Motor neuron (in vitro differentiated cells): ENCODE measurements at regions not wholly inside any gene's neighbourhood (a gene's known extent, or its start where the extent isn't known, plus 50 kb on each side); places are given as distances from the start of the nearest gene placed in this dataset.
"Not testable (repeated sequence)": the region's sequence is repeated elsewhere in the genome, so short reads cannot be mapped to it uniquely, and the experiment has no call there.

Experiments used
- ATAC-seq, 8 experiments: fragments of 200-7000 bp; cut with Tn5 transposase; replicated peaks in 6 of 8; 2 replicates each; pipeline ENCODE4 v1.8.0; 2021; ENCODE audit warnings: mild to moderate bottlenecking in 8 of 8, moderate library complexity in 8 of 8
- H3K27ac ChIP-seq, 2 donors: fragments of 250-450 bp; sonication (Bioruptor Pico); 2 replicates each; pipeline ENCODE4 v1.9.0; 2021; ENCODE audit warnings: antibody characterized with exemption in 2 of 2, mild to moderate bottlenecking in 2 of 2, moderate library complexity in 1 of 2
- H3K4me1 ChIP-seq, 2 donors: fragments of 250-450 bp; sonication (Bioruptor Pico); replicated peaks in 1 of 2; 2 replicates each; pipeline ENCODE4 v1.6.1; 2021; ENCODE audit warnings: antibody characterized with exemption in 2 of 2, mild to moderate bottlenecking in 2 of 2, moderate library complexity in 1 of 2
- H3K4me3 ChIP-seq, 5 donors: fragments of 250-450 bp; sonication (Bioruptor Pico); 2 replicates each; pipeline ENCODE4 v1.9.0; 2021; ENCODE audit warnings: antibody characterized with exemption in 5 of 5, mild to moderate bottlenecking in 5 of 5, moderate library complexity in 4 of 5
- WGBS, 10 experiments: fragments of 450-650 bp; shearing (Covaris generic); methylation state at CpG; one replicate each; pipeline ENCODE4 v1.0.0; 2022; 5-methylcytosine and 5-hydroxymethylcytosine counted together
- in situ Hi-C, 9 experiments: fragments of 400-800 bp; cut with MboI; loops; one replicate each; pipeline ENCODE4 v1.15.0; 2021; ENCODE audit warnings: low sequenced_read_pairs in 9 of 9, low pct_unique_long_range_greater_than_20kb in 2 of 9; ENCODE audit not compliant: unreplicated experiment in 9 of 9

- in situ Hi-C loops = no loop called here
- no peak overlapping the region for H3K27ac ChIP-seq
- 20 to 80% (median 31%) methylated on average over 1 of the region's 1 CpG; no CpG with 5 or more reads in 6 of the 10 experiments for WGBS, 10 experiments
- ATAC-seq = peak in 1 of 8 experiments; percentile 20
- no peak overlapping the region for H3K4me3 ChIP-seq
- H3K4me1 ChIP-seq = no peaks in the 10 kb centered on the region
Observed at GRCh38 chrX:46200413-46200812, 344.8 kb downstream of the ZNF674 start.

- in situ Hi-C loops = loop anchor here in 1 of 9 experiments (25.0 kb wide), 1 partner anchor 88 kb away; no protein-coding TSS in a partner anchor
- Histone ChIP-seq H3K4me3 (no peak overlapping the region), H3K4me1 (no peaks in the 10 kb centered on the region), H3K27ac (no peak overlapping the region)
- 20 to 100% (median 67%) methylated on average over 1 of the region's 1 CpG; no CpG with 5 or more reads in 3 of the 10 experiments for WGBS, 10 experiments
- no peak for ATAC-seq
Observed at GRCh38 chrX:46198858-46199257, 346.4 kb downstream of the ZNF674 start.

GRCh38 chrX:46186811-46187106 is 358.5 kb downstream of the ZNF674 start:
- 53% methylated on average over 2 of the region's 2 CpGs; no CpG with 5 or more reads in 9 of the 10 experiments for WGBS, 10 experiments
- H3K4me3 ChIP-seq, ATAC-seq, H3K4me1 ChIP-seq, H3K27ac ChIP-seq: not testable (repeated sequence)
- in situ Hi-C loops = loop anchor here in 1 of 9 experiments (25.0 kb wide), 1 partner anchor 101 kb away; no protein-coding TSS in a partner anchor

GRCh38 chrX:46185923-46186810 is 359.1 kb downstream of the ZNF674 start:
- no peak overlapping the region for H3K27ac ChIP-seq
- H3K4me3 ChIP-seq = no peak overlapping the region
- in situ Hi-C loops = loop anchor here in 1 of 9 experiments (25.0 kb wide), 1 partner anchor 101 kb away; no protein-coding TSS in a partner anchor
- 33 to 91% (median 60%) methylated on average over 1 to 7 of the region's 7 CpGs; no CpG with 5 or more reads in 3 of the 10 experiments for WGBS, 10 experiments
- ATAC-seq = no peak
- no peaks in the 10 kb centered on the region for H3K4me1 ChIP-seq

- Histone ChIP-seq H3K4me1 (no peaks in the 10 kb centered on the region), H3K4me3 (no peak overlapping the region), H3K27ac (no peak overlapping the region)
- ATAC-seq = no peak
- 13 to 100% (median 80%) methylated on average over 1 to 2 of the region's 2 CpGs; no CpG with 5 or more reads in 4 of the 10 experiments for WGBS, 10 experiments
- in situ Hi-C loops = loop anchor here in 1 of 9 experiments (25.0 kb wide), 1 partner anchor 103 kb away; no protein-coding TSS in a partner anchor
Observed at GRCh38 chrX:46184749-46185148, 360.5 kb downstream of the ZNF674 start.

GRCh38 chrX:46180258-46180687 is 364.9 kb downstream of the ZNF674 start:
- peak in 5 of 8 experiments; percentile 27 to 54 (median 41) for ATAC-seq
- WGBS, 10 experiments = 51 to 100% (median 90%) methylated on average over 1 to 3 of the region's 3 CpGs; no CpG with 5 or more reads in 6 of the 10 experiments
- in situ Hi-C loops = loop anchor here in 1 of 9 experiments (25.0 kb wide), 1 partner anchor 107 kb away; no protein-coding TSS in a partner anchor
- Histone ChIP-seq H3K4me1 (no peaks in the 10 kb centered on the region), H3K27ac (no peak overlapping the region), H3K4me3 (no peak overlapping the region)

GRCh38 chrX:46179748-46180147 is 365.5 kb downstream of the ZNF674 start:
- 60 to 100% (median 80%) methylated on average over 1 to 3 of the region's 3 CpGs; no CpG with 5 or more reads in 6 of the 10 experiments for WGBS, 10 experiments
- Histone ChIP-seq H3K4me3 (no peak overlapping the region), H3K27ac (no peak overlapping the region), H3K4me1 (no peaks in the 10 kb centered on the region)
- in situ Hi-C loops = loop anchor here in 1 of 9 experiments (25.0 kb wide), 1 partner anchor 108 kb away; no protein-coding TSS in a partner anchor
- no peak for ATAC-seq

- ATAC-seq = no peak
- Histone ChIP-seq H3K4me1 (no peaks in the 10 kb centered on the region), H3K27ac (no peak overlapping the region), H3K4me3 (no peak overlapping the region)
- in situ Hi-C loops = loop anchor here in 1 of 9 experiments (25.0 kb wide), 1 partner anchor 109 kb away; no protein-coding TSS in a partner anchor
- WGBS, 10 experiments = 25 to 46% (median 40%) methylated on average over 1 of the region's 1 CpG; no CpG with 5 or more reads in 7 of the 10 experiments
Observed at GRCh38 chrX:46178763-46179162, 366.5 kb downstream of the ZNF674 start.

- no peak for ATAC-seq
- in situ Hi-C loops = no loop called here
- Histone ChIP-seq H3K27ac (no peak overlapping the region), H3K4me3 (no peak overlapping the region), H3K4me1 (no peaks in the 10 kb centered on the region)
Observed at GRCh38 chrX:46173159-46173558, 372.1 kb downstream of the ZNF674 start.

GRCh38 chrX:46171457-46171856 is 373.8 kb downstream of the ZNF674 start:
- ATAC-seq, H3K4me3 ChIP-seq, H3K27ac ChIP-seq, in situ Hi-C loops, H3K4me1 ChIP-seq: not testable (repeated sequence)
- WGBS, 10 experiments = 49 to 100% (median 80%) methylated on average over 1 to 3 of the region's 4 CpGs; no CpG with 5 or more reads in 7 of the 10 experiments

GRCh38 chrX:46169808-46170207 is 375.4 kb downstream of the ZNF674 start:
- H3K27ac ChIP-seq = no peak overlapping the region
- H3K4me3 ChIP-seq = no peak overlapping the region
- H3K4me1 ChIP-seq = no peaks in the 10 kb centered on the region
- in situ Hi-C loops = no loop called here
- ATAC-seq = no peak
- WGBS, 10 experiments = 8 to 100% (median 64%) methylated on average over 1 to 3 of the region's 3 CpGs; no CpG with 5 or more reads in 4 of the 10 experiments

- WGBS, 10 experiments = 40 to 56% methylated on average over 1 to 3 of the region's 3 CpGs; no CpG with 5 or more reads in 8 of the 10 experiments
- H3K4me1 ChIP-seq = no peaks in the 10 kb centered on the region
- no peak for ATAC-seq
- no peak overlapping the region for H3K4me3 ChIP-seq
- in situ Hi-C loops = no loop called here
- H3K27ac ChIP-seq = no peak overlapping the region
Observed at GRCh38 chrX:46168254-46168653, 377.0 kb downstream of the ZNF674 start.

GRCh38 chrX:46165866-46166265 is 379.4 kb downstream of the ZNF674 start:
- Histone ChIP-seq H3K4me1 (no peaks in the 10 kb centered on the region), H3K27ac (no peak overlapping the region), H3K4me3 (no peak overlapping the region)
- in situ Hi-C loops = no loop called here
- ATAC-seq = no peak
- 35 to 57% (median 40%) methylated on average over 1 to 3 of the region's 3 CpGs; no CpG with 5 or more reads in 7 of the 10 experiments for WGBS, 10 experiments
